Pancreas (tissue), 10 donors: ENCODE measurements at regions not wholly inside any gene's neighbourhood (a gene's known extent, or its start where the extent isn't known, plus 50 kb on each side); places are given as distances from the start of the nearest gene placed in this dataset.

Experiments used
- ATAC-seq, 4 donors: fragments of 200-7000 bp; cut with Tn5 transposase; one replicate each; pipeline versions ENCODE4 v1.8.0 to v1.9.1; 2020; ENCODE audit warnings: mild to moderate bottlenecking in 4 of 4, moderate library complexity in 4 of 4
- DNase-seq, 6 donors: peaks; one replicate each; pipeline ENCODE4 v3.0.0-alpha.2; 2020
- FAIRE-seq: peaks from 2 replicates; lab custom pipeline; 2012; peaks lifted over from hg19 to GRCh38; lab: Jason Lieb, UNC
- H3K27ac ChIP-seq, 4 donors: fragments of 200-600 bp; sonication (generic); 1 replicate in 3 of 4; 2 replicates in 1 of 4; pipeline versions ENCODE4 v1.5.0 to v1.8.0; 2020
- H3K27me3 ChIP-seq, 4 donors: fragments of 200-600 bp; one replicate each; pipeline ENCODE4 v1.8.0; 2021
- H3K36me3 ChIP-seq, 3 donors: fragments of 200-600 bp; sonication (generic) in 1 of 3; one replicate each; pipeline versions ENCODE4 v1.5.0 to v1.8.0; 2020 to 2021
- H3K4me1 ChIP-seq, 3 donors: fragments of 200-600 bp; one replicate each; pipeline ENCODE4 v1.8.0; 2021
- H3K4me3 ChIP-seq, 4 donors: fragments of 200-600 bp; sonication (generic) in 2 of 4; one replicate each; pipeline versions ENCODE4 v1.5.0 to v1.8.0; 2020 to 2021
- H3K9me3 ChIP-seq, 4 donors: fragments of 200-600 bp; one replicate each; pipeline ENCODE4 v1.8.0; 2021
- WGBS, 2 donors: extraction: QIAGEN DNeasy Blood & Tissue Kit; methylation state at CpG; one replicate each; pipeline ENCODE4 v1.1.7; 2013; 5-methylcytosine and 5-hydroxymethylcytosine counted together
- intact Hi-C, 3 donors: fragments of 100-400 bp; cut with DNase I; formaldehyde crosslinking; loops; one replicate each; pipeline versions ENCODE4 v1.11.1 to v1.14.2; 2022
- TF ChIP-seq, protein P1 (sequence below), 4 donors: fragments of 200-600 bp; sonication (generic) in 3 of 4; IDR thresholded peaks; one replicate each; pipeline versions ENCODE4 v1.5.0 to v1.8.0; 2021; ENCODE audit warnings: antibody characterized with exemption in 4 of 4
- donor health status: healthy with polysubstance abuse.
- donor health status: DM: no; HTN: no; CAD: no; lungs with moderate emphysema.
- donor health status: DM: no; HTN: no; CAD: no.
- donor health status: control.
- donor health status: control.
- donor health status: Bipolar disorder and iron deficiency.
- donor health status: DM: yes; HTN: yes; CAD: no.
- donor health status: DM: no; HTN: no; CAD: no.
- donor health status: DM: no; HTN: no; CAD: no.
- donor health status: DM: yes; HTN: yes; CAD: no.

DNA sequence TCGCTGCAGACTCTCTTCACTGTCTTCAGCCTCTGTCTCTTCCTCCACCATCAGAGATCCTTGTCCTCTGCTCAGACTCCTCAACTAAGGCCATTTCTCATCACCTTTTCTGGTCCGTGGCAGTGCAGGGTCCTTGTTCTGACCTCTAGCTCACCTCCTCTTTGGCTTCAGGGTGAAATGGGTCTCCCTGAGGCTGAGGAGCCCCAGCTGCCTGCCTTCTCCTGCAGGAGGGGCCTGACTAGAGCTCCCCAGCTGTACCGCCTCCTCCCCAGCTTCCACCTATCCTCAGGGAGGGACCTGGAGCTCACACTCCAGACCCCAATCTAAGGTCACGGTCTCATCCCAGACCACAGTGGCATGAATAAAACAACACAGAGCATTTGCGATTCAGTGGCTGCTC is 203.0 kb downstream of the TRIM29 start:
- H3K4me1 ChIP-seq: no peaks in the 10 kb centered on the region
- FAIRE-seq (no peak), ATAC-seq (no peak), DNase-seq (no peak)
- H3K9me3 ChIP-seq: no peaks in the 10 kb centered on the region
- no peak overlapping the region for H3K27ac ChIP-seq
- intact Hi-C loops: no loop called here
- WGBS, 2 donors: 83 to 87% methylated on average over 5 of the region's 5 CpGs
- no peak overlapping the region for H3K4me3 ChIP-seq
- H3K27me3 ChIP-seq: no peaks in the 10 kb centered on the region
- H3K36me3 ChIP-seq: no peaks in the 10 kb centered on the region
- TF ChIP-seq, protein P1, sequence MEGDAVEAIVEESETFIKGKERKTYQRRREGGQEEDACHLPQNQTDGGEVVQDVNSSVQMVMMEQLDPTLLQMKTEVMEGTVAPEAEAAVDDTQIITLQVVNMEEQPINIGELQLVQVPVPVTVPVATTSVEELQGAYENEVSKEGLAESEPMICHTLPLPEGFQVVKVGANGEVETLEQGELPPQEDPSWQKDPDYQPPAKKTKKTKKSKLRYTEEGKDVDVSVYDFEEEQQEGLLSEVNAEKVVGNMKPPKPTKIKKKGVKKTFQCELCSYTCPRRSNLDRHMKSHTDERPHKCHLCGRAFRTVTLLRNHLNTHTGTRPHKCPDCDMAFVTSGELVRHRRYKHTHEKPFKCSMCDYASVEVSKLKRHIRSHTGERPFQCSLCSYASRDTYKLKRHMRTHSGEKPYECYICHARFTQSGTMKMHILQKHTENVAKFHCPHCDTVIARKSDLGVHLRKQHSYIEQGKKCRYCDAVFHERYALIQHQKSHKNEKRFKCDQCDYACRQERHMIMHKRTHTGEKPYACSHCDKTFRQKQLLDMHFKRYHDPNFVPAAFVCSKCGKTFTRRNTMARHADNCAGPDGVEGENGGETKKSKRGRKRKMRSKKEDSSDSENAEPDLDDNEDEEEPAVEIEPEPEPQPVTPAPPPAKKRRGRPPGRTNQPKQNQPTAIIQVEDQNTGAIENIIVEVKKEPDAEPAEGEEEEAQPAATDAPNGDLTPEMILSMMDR (IDR thresholded peaks at IDR 0.05): no peak

DNA sequence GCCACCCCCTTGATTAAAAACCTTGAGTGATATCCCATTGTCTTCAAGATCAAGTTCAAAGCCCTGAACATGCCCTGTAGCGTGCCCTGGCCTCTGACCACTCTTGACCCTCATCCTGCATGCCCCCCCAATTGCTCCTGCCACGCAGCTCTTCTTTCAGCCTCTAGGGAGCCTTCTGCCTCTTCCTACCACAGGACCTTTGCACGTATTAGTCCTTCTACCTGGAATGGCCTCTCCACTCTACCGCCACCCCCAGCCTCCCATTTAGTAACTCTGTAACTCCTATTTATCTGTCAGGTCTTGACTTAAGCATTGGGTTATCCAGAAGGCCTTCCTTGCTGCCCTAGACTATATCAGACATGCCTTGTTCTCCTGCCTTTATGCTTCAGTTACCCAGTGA is 203.6 kb downstream of the TRIM29 start:
- H3K27ac ChIP-seq: no peak overlapping the region
- no peaks in the 10 kb centered on the region for H3K36me3 ChIP-seq
- H3K27me3 ChIP-seq: no peaks in the 10 kb centered on the region
- H3K4me3 ChIP-seq: no peak overlapping the region
- H3K4me1 ChIP-seq: no peaks in the 10 kb centered on the region
- TF ChIP-seq, protein P1 (IDR thresholded peaks at IDR 0.05): no peak
- H3K9me3 ChIP-seq: no peaks in the 10 kb centered on the region
- WGBS, 2 donors: 89% methylated on average over 4 of the region's 4 CpGs
- intact Hi-C loops: no loop called here
- ATAC-seq: no peak
- FAIRE-seq: no peak
- DNase-seq: no peak

DNA sequence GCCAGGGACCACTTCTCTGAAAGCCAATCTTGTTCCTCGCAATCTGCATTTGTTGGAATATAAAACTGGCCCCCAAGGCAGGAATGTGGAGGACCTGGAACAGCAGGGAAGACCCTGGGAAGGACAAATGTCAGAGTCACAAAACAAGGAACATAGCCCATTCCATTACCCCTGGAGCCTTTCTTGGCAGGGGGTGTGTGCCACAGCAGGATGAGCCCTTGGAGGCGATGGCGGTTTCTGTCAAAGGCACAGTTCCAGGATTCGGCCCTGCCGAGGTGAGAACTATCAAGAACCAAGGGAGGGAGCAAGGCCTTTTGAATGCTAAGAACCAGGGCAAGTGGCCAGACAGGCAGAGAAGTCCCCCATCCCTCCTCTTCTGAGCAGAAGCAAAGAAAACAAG is 204.3 kb downstream of the TRIM29 start:
- FAIRE-seq: no peak
- Histone ChIP-seq H3K27me3 (no peaks in the 10 kb centered on the region), H3K4me1 (no peaks in the 10 kb centered on the region), H3K36me3 (no peaks in the 10 kb centered on the region), H3K9me3 (no peaks in the 10 kb centered on the region), H3K4me3 (no peak overlapping the region), H3K27ac (no peak overlapping the region)
- 47 to 50% methylated on average over 5 of the region's 5 CpGs for WGBS, 2 donors
- no peak for DNase-seq
- TF ChIP-seq, protein P1 (IDR thresholded peaks at IDR 0.05): no peak
- no peak for ATAC-seq
- intact Hi-C loops: no loop called here

DNA sequence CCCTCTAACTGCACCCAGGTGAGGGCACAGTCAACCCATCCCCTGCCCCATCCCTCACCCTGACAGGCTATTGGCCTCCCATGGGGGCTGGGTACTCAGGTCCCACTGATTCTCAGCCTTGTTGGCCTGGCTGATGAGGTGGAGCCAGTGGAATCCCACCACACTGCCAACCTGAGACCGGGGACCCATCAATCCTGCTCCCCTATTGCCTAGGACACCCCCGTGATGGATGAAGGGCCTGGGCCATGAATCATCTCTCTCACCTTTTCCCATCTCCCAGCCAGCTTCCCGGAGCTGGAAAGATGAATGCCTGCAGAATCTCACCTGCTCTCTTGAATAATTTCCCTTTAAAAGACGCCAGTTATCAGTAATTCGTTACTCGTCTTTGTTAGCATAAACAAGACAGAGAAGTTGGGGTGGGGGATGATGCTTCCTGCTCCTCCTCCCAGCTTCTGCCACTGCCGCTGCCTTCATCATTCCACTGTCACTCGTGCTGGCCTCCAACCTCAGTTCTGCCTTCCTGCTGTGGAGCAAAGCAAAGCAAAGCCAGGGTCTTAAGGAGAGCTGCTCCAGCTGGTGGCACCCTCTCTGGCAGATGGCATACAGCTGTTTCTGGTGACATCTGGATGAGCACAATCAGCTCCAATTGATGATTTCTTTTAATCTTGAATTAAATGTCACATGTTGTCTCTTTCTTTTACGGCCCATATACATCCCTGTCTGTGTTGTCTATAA is 204.0 kb upstream of the NECTIN1 start:
- no peak for ATAC-seq

DNA sequence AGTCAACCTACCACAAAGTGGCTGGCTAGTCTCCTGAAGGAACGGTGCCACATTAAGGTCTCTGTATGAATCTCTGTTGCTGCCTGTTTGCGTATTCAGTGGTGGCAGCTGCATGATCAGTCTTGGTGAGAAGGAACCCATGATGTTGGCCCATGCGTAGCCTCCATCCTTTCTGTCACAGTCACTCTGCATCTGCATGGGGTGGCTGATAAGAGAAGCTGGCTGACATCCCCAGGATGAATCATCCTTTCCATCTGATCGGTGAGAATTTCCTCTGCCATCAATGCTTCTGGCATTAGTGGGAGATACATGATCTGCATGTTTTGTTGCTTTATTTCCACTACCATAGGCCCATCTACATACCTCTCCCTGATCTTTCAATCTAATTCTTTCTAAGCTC is 199.0 kb upstream of the NECTIN1 start:
- ATAC-seq (no peak), FAIRE-seq (no peak), DNase-seq (no peak)
- TF ChIP-seq, protein P1 (IDR thresholded peaks at IDR 0.05): no peak
- H3K9me3 ChIP-seq: no peaks in the 10 kb centered on the region
- H3K36me3 ChIP-seq: no peaks in the 10 kb centered on the region
- WGBS, 2 donors: 81 to 90% methylated on average over 4 of the region's 4 CpGs
- no peaks in the 10 kb centered on the region for H3K27me3 ChIP-seq
- H3K4me1 ChIP-seq: no peaks in the 10 kb centered on the region
- no peak overlapping the region for H3K4me3 ChIP-seq
- intact Hi-C loops: no loop called here
- H3K27ac ChIP-seq: no peak overlapping the region

More for the DNA sequence above, 204.0 kb upstream of the NECTIN1 start:
- DNase-seq (no peak), FAIRE-seq (no peak)
- TF ChIP-seq, protein P1 (IDR thresholded peaks at IDR 0.05): no peak
- intact Hi-C loops: no loop called here
- H3K4me1 ChIP-seq: no peaks in the 10 kb centered on the region
- WGBS, 2 donors: 64 to 72% methylated on average over 9 of the region's 9 CpGs
- H3K9me3 ChIP-seq: no peaks in the 10 kb centered on the region
- H3K27ac ChIP-seq: no peak overlapping the region
- no peaks in the 10 kb centered on the region for H3K36me3 ChIP-seq
- no peak overlapping the region for H3K4me3 ChIP-seq
- no peaks in the 10 kb centered on the region for H3K27me3 ChIP-seq
